IPS-11a (cell line): ENCODE measurements at regions not wholly inside any gene's neighbourhood (a gene's known extent, or its start where the extent isn't known, plus 50 kb on each side); places are given as distances from the start of the nearest gene placed in this dataset.
"Not testable (repeated sequence)": the region's sequence is repeated elsewhere in the genome, so short reads cannot be mapped to it uniquely, and the experiment has no call there.

Experiments used
- H3K4me3 ChIP-seq: one replicate; pipeline ENCODE4 v1.5.1; 2013; ENCODE audit warnings: low read depth, low read length, control low read depth

- H3K4me3 ChIP-seq, result no peak overlapping the region
Measured at GRCh38 chr11:8772571-8773519, 90.3 kb downstream of the RPL27A start.

DNA sequence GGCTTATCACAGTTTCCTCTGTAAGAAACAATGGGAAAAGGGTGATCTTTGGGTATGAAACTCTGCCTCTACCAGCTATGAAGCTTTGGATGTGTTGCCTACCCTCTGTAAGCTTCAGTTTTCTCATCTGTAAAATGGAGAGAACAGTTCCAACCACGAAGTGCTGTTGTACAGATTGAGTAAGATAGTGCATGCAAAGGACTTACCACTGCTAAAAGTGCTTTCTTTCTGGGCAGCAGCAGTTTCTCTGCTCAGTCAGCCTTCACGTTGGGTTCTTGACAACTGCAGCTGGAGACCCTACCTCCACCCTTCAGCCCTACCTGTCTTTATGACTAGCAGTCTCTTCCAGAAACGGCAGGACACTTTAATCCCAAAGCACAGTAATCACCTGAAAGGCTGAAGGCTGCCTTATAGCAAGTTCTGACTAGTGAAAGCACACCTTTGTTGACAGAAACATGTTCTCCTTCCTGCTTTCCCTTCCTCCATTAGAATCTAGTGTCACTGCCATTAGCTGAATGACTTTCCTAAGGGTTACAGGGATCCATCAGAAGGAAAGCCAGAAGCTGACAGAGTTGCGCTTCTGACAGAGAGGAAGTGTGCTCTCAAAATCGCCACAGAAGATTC, 91.4 kb downstream of the RPL27A start:
- no peak overlapping the region for H3K4me3 ChIP-seq

DNA sequence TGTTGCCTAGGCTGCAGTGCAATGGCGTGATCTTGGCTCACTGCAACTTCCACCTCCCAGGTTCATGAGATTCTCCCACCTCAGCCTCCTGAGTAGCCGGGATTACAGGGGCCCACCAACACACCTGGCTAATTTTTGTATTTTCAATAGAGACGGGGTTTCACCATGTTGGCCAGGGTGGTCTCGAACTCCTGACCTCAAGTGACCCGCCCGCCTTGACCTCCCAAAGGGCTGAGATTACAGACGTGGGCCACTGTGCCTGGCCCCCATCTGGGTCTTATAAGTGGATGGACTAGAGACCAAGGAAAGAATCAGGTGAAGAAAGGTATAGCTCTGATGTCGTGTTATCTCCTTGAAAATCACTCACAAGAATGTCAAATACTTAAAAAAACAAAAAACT, 92.3 kb downstream of the RPL27A start:
- not testable (repeated sequence) for H3K4me3 ChIP-seq

GRCh38 chr11:8775332-8775731, 92.7 kb downstream of the RPL27A start:
- H3K4me3 ChIP-seq, result no peak overlapping the region

GRCh38 chr11:8775734-8776133, 93.1 kb downstream of the RPL27A start:
- no peak overlapping the region for H3K4me3 ChIP-seq

DNA sequence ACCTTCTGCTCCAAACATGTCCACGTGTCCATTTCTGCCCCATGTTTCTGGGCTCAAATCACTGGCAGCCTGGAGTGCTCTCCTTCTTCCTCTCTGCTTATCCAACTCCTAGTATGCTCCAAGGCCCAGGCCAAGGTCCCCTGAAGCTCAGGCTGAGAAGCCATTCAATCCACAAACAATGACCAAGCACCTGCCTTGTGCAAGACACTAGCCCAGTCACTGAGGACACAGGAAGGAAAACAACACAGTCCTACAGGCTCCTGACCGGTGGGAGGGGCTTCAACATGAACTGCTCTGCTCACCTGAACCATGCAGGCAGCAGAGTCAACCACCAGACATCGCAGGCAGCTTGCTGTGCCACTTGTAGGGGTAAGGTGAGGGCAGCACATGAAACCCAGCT, 93.6 kb downstream of the RPL27A start:
- H3K4me3 ChIP-seq, result no peak overlapping the region

DNA sequence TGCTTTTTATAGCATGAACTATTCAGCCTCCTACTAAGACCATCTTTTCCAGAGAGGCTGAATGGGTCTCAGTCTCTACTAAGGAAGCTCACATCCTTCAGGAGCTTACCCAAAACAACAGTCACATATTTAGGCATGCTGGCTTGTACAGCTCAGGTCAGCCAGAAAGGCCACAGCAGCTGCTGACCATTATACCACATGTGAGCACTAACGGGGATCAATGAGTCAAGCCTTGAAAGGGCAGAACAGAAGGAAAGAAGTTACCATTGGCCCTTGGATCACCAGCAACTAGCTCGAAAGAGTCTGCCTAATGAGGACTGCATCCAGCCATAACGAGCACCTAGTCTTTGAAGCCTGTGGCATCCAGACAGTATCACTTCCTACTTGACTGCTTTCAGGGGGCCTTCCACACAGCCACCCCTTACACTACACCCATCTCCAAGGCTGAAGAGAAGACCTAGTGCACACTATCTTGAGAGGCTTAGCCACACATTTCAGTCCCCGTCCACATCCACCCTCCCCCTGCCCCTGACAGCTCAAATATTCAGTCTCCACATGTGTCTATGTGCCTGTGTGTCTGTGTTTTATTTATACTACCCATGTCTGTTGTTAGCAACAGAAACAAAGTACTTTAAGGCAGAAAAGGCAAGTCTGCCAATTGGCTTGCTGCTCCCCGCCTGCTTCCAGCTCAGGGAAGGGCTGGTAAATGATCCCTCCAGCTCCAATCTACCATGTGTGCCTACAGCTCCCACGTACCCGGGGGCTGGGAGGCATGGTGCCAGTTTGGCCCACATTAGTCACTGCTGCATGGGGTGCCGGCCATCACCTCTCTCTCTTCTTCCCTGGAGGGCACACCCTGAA, 95.5 kb downstream of the RPL27A start:
- no peak overlapping the region for H3K4me3 ChIP-seq

DNA sequence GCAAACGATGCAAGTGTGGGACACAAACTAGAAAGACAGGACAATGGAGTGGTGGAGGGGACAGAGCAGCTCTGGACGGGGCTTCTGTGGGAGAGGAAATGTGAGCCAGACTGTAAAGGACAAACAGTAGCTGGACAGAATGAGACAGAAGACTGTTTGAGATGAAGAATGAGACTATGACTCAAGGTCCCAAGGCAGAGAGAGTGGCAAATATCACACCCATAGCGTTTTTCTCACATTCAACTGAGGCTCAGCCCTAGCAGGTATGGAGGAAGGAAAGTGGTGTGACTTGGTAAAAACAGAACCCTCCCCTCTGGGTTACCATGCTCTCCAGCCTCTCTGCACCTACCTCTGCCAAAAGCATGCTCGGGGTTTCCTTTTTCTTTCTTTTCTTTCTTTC, 96.5 kb downstream of the RPL27A start:
- no peak overlapping the region for H3K4me3 ChIP-seq

GRCh38 chr11:8779732-8780131, 97.1 kb downstream of the RPL27A start:
- no peak overlapping the region for H3K4me3 ChIP-seq

DNA sequence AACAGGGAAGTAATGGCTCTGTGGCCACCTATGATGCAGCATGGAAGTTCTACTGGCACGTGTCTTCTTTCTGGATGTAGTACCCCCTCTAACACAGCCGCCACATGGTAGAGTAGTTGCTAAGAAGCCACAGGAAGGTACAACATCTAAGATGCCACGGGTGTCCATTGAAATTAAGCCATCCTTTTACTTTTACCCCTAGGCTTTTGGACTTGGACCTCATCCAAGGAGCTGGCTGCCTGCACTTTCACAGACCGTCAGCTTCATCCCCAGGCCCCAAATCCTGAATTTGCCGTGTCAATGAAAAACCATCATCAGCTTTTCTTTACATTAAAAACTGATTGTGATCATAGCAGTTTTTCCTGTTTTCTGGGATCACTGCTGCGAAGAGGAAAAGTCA, 102.4 kb downstream of the RPL27A start:
- H3K4me3 ChIP-seq, result no peak overlapping the region

DNA sequence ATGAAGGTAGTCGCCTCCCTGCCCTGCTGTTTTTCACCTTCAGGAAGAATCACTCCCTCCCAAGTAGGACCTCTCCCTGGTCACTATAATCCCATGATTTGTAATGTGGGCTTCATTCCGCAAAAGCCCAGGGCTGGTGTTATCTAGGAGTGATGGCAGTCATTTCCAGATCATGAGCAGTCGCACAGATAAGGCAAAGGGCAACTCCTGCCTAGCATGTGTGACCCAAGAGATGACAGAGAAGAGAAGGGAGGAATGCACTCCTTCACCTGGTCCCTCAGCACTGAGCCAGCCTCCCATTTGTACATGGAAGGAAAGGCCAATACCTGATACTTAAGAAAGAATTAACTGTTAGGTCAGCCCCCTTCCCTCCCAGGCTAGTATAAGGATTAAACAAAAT, 102.9 kb downstream of the RPL27A start:
- no peak overlapping the region for H3K4me3 ChIP-seq

GRCh38 chr11:8785998-8786397, 103.4 kb downstream of the RPL27A start:
- H3K4me3 ChIP-seq, result no peak overlapping the region

DNA sequence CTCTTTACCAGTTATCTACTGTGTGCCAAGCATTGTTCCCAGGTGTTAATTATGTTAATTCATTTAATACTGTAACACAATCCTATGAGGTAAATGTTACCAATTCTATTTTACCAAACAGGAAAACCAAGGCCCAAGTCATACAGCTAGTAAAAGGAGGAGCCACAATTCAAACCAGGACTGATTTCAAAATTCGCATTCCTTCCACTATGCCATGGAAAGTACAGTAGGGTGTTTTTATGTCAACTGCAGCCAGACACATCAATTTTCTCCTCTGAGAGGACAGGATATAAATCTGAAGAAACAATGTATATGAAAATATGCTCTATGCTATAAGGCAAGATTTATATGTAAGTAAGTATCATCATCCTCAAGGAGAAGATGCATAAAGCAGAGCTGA, 104.3 kb downstream of the RPL27A start:
- H3K4me3 ChIP-seq, result no peak overlapping the region

DNA sequence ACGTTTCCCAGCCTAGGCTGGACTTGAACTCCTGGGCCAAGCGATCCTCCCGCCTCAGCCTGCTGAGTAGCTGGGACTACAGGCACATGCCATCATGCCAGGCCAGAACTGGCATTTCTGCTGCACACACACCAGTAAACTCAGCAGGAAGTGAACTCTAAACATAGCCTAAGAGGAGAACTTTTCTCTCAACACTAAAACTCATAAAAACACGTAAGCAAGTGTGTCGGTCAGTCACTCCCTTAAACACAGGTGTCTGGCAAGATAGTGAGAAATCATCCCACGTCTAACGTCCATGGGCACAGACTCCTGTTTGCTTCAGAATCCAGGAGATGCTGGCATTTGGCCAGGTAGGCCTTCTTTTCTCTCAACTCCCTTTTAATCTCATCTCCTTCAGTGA, 104.8 kb downstream of the RPL27A start:
- H3K4me3 ChIP-seq, result no peak overlapping the region

DNA sequence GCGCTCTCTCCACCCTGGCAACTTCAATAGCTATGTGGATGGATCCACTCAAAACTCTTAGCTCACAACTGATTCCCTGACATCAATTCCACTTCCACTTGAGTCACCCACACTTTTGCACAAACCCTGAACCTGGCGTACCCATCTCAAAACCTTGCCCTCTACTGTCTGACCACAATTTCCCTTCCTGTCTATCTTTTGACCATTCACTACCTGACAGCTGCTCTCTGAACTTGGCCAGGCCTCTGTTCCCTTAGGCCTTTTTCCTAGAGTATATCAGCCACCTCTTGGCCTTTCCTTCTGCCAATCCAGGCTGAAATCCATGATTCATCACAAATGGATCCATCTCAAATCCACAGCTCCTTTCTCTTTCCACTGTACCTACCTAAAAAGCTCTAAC, 106.0 kb downstream of the RPL27A start:
- no peak overlapping the region for H3K4me3 ChIP-seq

- no peak overlapping the region for H3K4me3 ChIP-seq
Measured at GRCh38 chr11:8789864-8790263, 107.3 kb downstream of the RPL27A start.

DNA sequence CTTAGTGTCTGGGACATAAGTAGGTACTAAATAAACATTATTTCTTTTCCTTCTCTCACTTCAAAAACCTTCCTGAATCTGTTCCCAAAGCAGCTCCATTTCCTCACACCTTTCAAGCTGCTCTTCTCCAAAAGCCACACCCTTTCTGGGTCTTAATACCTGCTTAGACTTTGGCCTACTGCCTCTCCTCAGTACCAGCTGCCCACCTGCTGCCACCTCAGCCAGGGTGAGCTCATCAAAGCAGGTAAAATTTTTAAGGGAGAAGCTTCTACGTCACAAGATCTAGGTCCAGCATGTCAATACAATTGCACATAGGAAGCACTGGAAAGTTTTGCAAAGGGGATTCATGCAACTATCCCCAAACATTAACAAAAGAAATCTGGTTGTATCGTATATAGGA, 108.4 kb downstream of the RPL27A start:
- no peak overlapping the region for H3K4me3 ChIP-seq

DNA sequence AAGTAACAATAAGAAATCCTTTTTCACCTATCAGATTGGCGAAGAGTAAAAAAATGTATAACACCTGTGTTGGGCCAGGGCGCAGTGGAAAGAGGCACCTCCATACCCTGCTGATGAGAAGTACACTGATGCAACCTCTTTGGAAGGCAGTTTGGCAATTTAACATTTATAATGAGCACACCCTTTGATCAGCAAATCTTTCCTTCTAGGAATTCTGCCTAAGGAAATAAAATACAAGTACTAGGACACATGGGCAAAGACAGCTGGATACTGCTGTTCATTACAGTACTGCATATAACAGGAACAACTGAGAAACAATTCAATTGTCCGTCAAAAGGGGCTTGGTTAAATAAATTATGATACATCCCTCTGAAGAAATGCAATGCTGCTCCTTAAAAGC, 110.1 kb downstream of the RPL27A start:
- no peak overlapping the region for H3K4me3 ChIP-seq

DNA sequence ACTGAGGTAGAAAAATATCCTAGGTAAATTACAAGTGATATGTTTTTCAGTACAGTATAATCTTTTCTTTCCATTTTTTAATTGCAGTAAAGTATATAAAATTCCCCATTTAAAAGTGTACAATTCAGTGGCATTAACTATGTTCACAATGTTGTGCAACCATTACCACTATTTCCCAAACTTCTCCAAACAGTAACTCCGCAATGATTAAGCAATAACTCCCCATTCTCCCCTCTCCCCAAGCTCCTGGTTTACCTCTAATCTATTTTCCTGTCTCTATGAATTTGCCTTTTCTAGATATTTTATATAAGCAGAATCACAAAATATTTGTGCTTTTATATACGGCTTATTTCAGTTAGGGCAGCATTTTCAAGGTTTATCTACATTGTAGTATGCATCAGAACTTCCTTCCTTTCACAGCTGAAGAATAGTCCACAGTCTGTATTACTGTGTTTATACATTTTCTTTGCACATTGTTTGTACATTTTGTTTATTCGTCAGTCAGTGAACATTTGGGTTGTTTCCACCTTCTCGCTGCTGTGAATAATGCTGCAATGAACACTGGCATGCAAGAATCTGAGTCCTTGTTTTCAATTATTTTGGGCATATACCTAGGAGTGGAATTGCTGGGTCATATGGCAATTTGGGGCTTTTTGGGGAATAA, 110.7 kb downstream of the RPL27A start:
- no peak overlapping the region for H3K4me3 ChIP-seq

DNA sequence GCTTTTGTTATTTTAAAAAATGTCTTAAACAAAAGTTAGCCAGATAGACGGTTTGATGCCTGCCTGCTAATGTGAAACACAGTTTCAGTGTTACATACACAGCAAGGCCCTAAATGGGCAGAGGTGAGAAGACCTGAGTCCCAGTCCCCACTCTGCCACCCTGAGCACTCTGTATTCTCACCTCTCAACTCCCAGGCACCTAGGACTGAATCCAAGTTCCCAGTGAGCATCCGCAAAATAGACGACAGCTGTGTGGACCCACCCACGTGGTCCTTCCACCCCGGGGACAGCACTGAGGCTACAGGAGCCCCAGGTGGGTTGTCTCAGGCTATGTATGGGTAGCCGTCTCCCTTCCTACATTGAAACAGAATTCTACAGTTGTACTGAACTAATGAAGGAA, 111.5 kb downstream of the RPL27A start:
- H3K4me3 ChIP-seq, result no peak overlapping the region

DNA sequence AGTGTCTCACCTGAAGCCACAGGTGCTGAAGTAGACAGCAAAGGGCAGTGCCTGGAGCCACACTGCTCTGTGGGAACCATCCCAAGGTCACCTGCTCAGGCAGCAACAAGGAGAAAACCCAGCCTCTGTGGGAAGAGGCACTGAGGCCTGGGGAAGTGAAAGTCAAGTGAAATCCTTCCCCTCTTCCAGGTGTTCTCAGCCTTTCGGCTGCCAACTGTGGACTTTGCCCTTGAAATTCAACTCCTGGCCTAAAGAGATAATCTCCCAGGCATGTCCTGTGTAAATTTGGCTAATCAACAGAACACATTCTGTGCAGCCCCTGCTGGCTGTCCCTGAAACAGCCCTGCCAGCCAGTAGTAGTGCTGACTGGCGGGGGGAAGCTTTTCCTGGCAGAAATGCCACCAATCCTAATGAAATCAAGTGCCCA, 112.1 kb downstream of the RPL27A start:
- H3K4me3 ChIP-seq, result no peak overlapping the region
